ENCODE measurements at regions not wholly inside any gene's neighbourhood (a gene's known extent, or its start where the extent isn't known, plus 50 kb on each side); places are given as distances from the start of the nearest gene placed in this dataset.
A peak's percentile ranks its signal among the peaks of the same experiment; 100 is the strongest.
"Not testable (repeated sequence)": the region's sequence is repeated elsewhere in the genome, so short reads cannot be mapped to it uniquely, and the experiment has no call there.

DNA sequence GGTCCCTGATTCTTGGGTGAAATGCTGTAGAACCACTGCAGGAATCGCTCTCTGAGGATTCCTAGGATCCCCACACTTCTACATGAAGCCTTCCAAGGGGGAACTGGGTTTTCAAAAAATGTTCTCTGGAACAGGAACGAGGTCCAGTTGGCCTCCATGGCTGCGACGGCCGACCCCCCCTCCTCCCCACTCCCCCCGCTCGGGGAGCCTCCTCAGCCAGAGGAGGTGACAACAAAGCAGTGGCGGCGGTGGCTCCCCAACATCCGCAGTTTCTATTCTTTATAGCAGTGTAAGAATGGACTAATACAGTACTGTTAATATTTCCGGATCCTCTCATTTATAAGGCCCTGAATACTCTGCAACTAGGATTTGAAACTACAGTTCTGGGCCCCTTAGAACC, 84.0 kb upstream of the PLAAT1 start:
- no peak for DNase-seq (ENCODE audit: low read depth in 2 of 2)
- H3K4me3 ChIP-seq (replicated peaks in 1 of 2; ENCODE audit: low read depth in 2 of 2, low read length in 2 of 2), result no peak overlapping the region
- TF ChIP-seq, protein P1, sequence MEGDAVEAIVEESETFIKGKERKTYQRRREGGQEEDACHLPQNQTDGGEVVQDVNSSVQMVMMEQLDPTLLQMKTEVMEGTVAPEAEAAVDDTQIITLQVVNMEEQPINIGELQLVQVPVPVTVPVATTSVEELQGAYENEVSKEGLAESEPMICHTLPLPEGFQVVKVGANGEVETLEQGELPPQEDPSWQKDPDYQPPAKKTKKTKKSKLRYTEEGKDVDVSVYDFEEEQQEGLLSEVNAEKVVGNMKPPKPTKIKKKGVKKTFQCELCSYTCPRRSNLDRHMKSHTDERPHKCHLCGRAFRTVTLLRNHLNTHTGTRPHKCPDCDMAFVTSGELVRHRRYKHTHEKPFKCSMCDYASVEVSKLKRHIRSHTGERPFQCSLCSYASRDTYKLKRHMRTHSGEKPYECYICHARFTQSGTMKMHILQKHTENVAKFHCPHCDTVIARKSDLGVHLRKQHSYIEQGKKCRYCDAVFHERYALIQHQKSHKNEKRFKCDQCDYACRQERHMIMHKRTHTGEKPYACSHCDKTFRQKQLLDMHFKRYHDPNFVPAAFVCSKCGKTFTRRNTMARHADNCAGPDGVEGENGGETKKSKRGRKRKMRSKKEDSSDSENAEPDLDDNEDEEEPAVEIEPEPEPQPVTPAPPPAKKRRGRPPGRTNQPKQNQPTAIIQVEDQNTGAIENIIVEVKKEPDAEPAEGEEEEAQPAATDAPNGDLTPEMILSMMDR (IDR thresholded peaks at IDR 0.05; ENCODE audit: low read depth, low read length), result no peak

DNA sequence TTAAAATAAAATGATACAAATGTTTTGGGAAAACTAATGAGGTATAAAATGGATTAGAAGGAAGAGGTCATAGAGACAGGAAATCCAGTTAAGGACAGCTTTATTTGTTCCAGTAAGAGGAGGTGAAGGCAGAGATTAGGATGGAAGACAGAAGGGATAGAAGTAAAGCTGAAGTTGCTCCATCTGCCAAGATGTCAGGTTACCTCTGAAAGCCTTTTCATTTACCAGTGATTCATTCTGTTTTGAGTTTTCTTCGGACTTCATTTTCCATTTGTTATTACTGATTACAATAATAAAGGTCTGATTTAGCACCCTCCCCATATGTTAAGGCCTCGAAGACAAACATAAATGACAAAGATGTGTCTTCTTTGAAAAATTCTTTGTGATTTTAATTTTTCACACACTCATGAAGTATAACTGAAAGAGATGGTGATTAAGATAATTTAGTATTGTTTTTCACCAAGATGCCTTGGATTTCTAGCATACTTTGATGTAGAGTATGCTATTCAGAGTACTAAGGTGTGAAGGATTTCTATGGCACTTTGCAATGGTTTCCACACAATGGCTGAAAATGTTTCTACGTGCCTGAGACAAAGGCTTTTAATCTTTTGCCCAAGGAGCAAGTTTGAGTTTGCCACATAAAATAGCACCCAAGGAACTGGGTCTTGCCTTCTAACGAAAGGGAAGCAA, 75.4 kb upstream of the PLAAT1 start:
- no peak overlapping the region for H3K4me3 ChIP-seq (replicated peaks in 1 of 2; ENCODE audit: low read depth in 2 of 2, low read length in 2 of 2)
- no peak for DNase-seq (ENCODE audit: low read depth in 2 of 2)
- TF ChIP-seq, protein P1 (IDR thresholded peaks at IDR 0.05; ENCODE audit: low read depth, low read length), result no peak

DNA sequence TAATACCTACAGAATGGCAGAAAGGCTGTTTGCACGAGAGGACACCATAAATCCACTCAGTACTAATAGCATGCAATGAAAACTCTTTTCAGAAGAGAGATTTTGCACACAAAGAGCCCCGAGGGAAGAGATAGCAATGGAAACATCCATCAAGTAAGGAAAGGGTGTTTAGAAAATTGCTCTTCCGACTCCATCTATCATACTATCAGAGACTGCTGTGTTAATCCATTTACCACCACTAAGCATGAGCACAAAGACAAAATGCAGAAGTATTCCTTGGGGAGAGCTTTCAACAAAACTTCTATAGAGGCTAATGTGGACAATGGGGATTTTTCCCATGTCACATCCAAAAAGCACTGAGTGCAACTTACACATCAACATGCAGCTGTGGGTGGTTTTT, 72.1 kb upstream of the PLAAT1 start:
- TF ChIP-seq, protein P1 (IDR thresholded peaks at IDR 0.05; ENCODE audit: low read depth, low read length), result no peak
- no peak overlapping the region for H3K4me3 ChIP-seq (replicated peaks in 1 of 2; ENCODE audit: low read depth in 2 of 2, low read length in 2 of 2)
- no peak for DNase-seq (ENCODE audit: low read depth in 2 of 2)

DNA sequence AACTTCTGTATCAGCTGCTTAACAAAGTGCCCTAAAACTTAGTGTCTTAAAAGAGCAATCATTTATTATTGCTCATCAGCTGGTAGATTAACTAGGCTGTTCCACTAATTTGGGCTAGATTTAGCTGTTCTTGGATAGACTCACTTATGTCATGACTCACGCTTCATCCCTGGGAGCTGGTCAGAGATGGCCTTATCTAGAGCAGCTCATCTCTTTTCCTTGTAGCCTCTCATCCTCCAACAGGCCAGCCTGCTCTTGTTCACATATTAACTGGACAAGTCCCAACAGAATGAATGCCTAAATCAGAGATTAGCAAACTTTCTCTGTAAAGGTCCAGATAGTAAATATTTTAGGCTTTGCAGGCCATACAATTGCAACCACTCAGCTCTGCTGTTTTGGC, 66.9 kb upstream of the PLAAT1 start:
- no peak for DNase-seq (ENCODE audit: low read depth in 2 of 2)
- H3K4me3 ChIP-seq (replicated peaks in 1 of 2; ENCODE audit: low read depth in 2 of 2, low read length in 2 of 2), result no peak overlapping the region
- TF ChIP-seq, protein P1 (IDR thresholded peaks at IDR 0.05; ENCODE audit: low read depth, low read length), result no peak

DNA sequence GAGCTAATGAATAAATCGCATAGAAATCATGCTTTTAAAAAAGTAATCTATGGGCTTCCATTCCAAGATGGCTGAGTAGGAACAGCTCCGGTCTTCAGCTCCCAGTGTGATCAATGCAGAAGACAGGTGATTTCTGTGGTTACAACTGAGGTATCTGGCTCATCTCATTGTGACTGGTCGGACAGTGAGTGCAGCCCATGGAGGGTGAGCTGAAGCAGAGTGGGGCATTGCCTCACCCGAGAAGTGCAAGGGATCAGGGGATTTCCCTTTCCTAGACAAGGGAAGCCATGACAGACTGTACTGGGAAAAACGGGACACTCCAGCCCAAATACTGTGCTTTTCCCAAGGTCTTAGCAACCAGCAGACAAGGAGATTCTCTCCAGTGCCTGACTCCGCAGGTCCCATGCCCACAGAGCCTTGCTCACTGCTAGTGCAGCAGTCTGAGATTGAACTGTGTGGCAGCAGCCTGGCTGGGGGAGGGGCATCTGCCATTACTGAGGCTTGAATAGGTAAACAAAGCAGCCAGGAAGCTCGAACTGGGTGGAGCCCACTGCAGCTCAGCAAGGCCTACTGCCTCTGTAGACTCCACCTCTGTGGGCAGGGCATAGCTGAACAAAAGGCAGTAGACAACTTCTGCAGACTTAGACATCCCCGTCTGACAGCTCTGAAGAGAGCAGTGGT, 61.5 kb upstream of the PLAAT1 start:
- not testable (repeated sequence) for H3K4me3 ChIP-seq (replicated peaks in 1 of 2; ENCODE audit: low read depth in 2 of 2, low read length in 2 of 2); DNase-seq (ENCODE audit: low read depth in 2 of 2)

DNA sequence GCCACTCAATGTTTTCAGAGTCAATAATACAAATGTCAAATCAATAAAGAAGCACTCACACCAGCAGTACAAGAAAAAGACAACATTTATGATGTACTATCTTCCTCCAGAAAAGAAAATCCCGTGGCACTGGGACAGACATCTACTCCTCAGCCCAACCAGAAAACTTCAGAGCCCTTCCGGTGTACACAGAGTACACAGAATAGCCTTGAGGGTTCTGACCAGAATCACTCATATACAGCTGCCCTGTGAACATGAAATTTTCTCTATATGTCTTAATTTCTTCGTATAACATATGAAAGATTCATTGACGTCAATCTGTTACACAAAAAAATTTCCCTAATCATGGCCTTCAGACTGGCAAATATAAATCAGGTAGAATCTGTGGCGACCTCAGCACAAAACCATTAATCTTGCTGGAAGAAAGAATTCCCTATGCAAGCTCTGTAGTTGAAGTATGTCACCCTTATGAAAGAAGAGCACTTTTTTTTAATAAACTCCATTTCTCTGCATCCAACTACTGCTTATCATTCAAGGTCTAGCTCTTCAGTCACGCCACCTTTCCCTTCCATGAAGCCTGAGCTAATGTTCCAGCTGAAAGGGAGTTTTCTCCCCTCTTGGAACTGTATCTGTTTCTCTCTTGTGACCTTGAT, 53.8 kb upstream of the PLAAT1 start:
- no peak overlapping the region for H3K4me3 ChIP-seq (replicated peaks in 1 of 2; ENCODE audit: low read depth in 2 of 2, low read length in 2 of 2)
- TF ChIP-seq, protein P1 (IDR thresholded peaks at IDR 0.05; ENCODE audit: low read depth, low read length), result no peak
- no peak for DNase-seq (ENCODE audit: low read depth in 2 of 2)

DNA sequence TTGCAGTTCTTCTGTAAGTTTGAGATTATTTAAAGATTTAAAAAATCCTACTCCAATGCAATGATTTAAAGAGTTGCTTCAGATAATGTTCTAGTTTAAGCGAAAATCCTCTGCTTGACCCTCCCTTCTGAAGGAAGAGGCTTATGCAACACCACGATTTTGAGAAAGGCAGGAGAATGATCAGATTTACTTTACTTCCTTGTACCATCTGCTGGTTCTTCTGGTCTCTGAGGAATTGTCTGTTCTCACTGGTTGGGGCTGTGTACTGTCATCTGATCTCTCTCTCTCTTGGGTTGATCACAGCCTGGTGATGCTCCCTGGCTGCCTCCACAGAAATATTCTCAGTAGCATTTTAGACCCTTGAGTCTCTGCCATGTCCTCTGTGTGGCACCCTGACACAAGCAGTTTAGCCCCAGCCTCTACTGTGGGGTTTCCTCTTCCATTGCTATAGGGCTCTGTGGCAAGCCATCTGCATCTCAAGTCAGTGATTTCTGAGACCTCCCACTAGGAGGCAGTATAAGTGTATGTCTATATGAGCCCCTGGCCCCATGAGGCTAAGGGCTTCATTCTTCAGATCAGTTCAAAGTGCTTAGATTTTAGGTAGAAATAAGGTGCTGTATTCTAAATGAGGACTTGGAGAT, 50.8 kb upstream of the PLAAT1 start:
- no peak overlapping the region for H3K4me3 ChIP-seq (replicated peaks in 1 of 2; ENCODE audit: low read depth in 2 of 2, low read length in 2 of 2)
- peak in 1 of 2 donors; percentile 11 for DNase-seq (ENCODE audit: low read depth in 2 of 2)
- TF ChIP-seq, protein P1 (IDR thresholded peaks at IDR 0.05; ENCODE audit: low read depth, low read length), result no peak
